ENCODE measurements at regions not wholly inside any gene's neighbourhood (a gene's known extent, or its start where the extent isn't known, plus 50 kb on each side); places are given as distances from the start of the nearest gene placed in this dataset.
A peak's percentile ranks its signal among the peaks of the same experiment; 100 is the strongest.
"Not testable (repeated sequence)": the region's sequence is repeated elsewhere in the genome, so short reads cannot be mapped to it uniquely, and the experiment has no call there.

DNA sequence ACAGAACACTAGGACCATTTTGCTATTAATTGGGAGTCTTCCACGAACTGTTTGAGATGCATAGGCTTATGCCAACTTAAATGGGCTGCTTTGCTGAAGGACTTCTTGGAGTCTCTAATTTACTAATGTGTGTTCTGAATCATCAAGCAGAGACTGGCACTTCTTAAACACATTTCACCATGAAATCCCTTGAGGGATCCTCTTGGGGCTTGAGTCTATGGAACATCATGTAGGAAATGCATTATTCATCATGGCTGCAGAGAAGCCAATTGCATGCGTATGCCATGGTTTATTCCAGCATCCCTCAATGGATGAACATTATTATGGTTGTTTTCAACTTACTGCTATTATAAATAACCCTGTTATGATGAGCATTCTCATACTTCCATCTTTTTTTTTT lies 73.4 kb downstream of the FGD2 start:
- DNase-seq (ENCODE audit: low read depth in 2 of 2) = no peak

DNA sequence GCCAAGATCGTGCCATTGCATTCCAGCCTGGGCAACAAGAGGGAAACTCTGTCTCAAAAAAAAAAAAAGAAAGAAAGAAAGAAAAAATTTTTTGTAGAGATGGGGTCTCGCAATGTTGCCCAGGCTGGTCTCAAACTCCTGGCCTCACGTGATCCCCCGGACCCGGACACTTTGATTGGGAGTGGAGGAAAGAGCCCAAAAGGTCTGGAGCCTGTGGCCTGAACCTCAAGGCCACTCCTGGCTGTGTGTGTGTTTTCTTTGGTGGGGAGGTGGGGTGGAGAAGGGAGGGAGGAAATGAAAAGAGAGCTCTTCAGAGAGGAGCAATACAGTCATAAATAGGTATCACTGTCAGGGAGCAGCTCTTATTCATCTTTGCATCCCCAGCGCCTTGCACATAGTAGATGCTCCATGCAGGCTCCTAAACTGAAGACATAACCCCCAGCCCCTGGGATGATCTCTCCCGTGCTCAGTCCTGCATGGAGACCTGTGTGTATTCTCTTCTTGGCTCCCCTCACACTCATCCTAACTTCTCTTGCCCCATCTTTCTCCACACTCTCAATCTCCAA lies 75.7 kb downstream of the FGD2 start:
- DNase-seq (ENCODE audit: low read depth in 2 of 2) = no peak

DNA sequence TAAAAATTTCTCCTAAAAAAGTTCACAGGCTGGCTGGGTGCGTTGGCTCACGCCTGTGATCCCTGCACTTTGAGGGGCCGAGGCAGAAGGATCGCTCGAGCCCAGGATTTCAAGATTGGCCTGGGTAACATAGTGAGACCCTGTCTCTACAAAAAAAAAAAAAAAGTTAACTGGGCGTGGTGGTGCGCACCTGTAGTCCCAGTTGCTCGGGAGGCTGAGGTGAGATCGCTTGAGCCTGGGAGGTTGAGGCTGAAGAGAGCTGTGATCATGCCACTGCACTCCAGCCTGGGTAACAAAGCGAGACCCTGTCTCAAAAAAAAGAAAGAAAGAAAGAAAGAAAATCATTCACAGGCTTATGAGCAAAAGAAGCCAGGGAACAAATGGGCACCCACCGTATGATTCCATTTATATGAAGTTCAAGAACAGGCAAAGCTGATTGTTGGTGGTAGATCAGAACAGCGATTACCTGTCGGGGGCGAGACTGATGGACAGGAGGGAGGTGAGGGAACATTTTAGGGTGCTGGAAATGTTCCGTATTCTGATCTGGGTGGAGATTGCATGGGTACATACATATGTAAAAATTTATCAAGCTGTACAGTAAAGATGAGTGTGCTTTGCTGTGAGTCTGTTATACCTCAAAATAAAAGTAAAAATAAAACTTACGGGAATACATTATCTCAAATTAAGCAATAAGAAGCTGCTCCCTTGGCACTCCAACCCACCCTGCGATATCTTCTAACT lies 77.1 kb downstream of the FGD2 start:
- no peak for DNase-seq (ENCODE audit: low read depth in 2 of 2)

DNA sequence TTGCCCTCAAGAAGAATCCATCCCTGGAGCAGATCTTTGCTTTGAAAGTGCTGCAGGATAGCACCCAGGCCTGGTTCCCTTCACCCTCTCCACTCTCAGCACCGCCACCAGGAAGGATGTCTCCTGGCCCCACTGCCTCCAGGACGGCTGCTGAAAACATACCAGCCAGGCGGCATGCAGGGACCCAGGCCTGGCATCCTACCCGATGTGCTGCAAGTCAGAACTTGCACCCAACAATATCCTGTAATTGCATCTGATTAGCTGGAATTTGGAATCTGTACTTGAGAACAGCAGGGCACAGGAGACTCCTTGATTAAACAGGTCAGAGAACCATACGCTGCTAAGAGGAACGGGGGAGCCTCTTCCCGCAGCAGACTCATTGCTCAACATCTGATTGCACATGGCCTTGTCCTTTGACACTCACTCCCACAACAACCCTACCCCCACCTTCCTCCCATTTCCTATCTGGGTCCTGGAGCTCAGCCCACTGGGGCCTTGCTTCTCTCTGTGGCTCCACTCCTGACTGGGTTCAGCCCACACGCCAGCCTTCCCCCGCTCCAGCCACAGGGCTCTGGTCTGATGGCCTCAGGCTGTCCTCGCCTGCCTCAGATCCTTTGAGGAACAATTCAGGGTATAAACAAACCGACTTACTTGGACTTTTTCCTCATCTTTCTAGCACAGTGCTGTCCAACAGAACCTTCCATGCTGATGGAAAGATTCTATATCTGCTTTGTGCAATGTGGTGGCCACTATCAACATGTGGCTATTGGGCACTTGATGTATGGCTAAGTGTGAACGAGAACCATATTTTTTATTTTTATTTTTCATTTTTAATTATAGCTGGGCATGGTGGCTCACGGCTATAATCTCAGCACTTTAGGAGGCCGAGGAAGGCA lies 78.0 kb downstream of the FGD2 start:
- no peak for DNase-seq (ENCODE audit: low read depth in 2 of 2)

DNA sequence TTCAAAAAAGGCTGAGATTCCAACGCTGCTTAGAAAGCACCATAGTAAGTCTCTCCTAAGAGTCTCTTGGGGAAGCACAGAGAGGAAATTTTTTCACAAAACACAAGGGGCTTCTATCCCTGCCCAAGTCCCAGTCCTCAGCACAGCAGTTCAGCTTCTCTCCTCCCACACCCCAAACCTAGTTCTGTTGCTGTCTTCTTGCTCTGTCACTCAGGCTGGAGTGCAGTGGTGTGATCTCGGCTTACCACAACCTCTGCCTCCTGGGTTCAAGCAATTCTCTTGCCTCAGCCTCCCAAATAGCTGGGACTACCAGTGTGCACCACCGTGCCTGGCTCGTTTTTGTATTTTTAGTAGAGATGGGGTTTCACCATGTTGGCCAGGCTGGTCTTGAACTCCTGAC lies 79.2 kb downstream of the FGD2 start:
- DNase-seq (ENCODE audit: low read depth in 2 of 2) = not testable (repeated sequence)

DNA sequence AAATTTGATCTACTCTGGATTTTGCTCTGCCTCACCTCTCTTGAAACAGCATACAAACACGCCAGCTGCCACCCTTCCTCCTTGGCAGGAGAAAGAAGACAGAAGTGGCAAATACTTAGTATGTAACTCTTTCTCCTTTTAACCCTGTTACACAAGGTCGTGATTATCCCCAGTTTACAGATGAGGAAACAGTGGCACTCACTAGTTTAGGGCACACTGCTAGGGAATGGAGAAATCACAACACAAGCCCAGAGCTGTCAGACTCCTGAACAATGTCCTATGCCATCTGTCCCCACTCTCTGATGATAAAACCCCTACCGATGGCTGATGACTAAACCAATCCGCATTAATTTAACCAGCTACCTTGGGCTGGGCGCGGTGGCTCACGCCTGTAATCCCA lies 79.7 kb downstream of the FGD2 start:
- DNase-seq (ENCODE audit: low read depth in 2 of 2) = no peak

DNA sequence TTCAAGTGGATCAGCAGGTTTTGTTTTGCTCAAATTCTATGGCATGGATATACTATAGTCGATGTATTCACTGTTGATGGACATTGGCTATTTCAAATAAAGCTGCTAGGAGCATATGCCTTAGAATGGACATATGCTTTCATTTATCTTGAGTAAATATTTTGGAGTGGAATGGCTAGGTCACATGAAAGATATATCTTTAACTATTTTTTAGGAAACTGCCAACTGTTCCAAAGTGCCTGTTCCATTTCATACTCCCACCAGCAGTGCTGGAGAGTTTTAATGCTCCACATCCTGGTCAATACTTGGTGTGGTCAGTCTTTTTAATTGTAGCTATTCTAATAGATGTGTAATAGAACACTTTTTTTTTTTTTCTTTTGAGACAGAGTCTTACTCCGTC lies 81.1 kb upstream of the PIM1 start:
- no peak for DNase-seq (ENCODE audit: low read depth in 2 of 2)

DNA sequence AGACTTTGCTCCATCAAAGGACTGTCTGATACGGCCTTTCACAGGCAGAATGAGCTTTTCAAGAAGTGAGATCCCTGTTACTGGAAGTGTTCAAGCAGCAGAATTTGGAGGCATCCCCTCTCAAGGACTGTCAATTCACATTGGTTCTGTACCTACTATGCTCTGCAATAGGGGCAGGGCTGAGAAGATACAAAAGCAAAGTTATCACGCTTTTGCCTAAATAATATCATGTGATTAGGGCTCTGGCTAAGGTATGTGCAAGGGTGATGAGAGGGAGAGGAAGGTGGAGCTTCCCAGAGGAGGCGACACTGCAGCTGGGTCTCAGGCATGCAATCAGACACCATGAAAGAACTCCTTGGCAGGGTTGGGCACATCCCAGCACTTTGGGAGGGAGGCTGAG lies 80.2 kb upstream of the PIM1 start:
- no peak for DNase-seq (ENCODE audit: low read depth in 2 of 2)

DNA sequence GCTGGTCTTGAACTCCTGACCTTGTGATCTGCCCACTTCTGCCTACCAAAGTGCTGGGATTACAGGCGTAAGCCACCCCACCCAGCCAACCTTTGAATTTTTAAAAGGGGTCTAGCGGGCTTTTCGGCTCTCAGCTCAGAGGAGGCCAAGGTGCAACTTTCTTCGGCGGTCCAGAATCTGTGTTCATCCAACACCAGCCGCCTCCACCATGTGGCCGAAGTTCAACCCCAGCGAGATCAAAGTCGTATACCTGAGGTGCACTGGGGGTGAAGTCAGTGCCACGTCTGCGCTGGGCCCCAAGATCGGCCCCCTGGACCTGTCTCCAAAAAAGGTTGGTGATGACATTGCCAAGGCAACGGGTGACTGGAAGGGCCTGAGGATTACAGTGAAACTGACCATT lies 78.8 kb upstream of the PIM1 start:
- not testable (repeated sequence) for DNase-seq (ENCODE audit: low read depth in 2 of 2)

DNA sequence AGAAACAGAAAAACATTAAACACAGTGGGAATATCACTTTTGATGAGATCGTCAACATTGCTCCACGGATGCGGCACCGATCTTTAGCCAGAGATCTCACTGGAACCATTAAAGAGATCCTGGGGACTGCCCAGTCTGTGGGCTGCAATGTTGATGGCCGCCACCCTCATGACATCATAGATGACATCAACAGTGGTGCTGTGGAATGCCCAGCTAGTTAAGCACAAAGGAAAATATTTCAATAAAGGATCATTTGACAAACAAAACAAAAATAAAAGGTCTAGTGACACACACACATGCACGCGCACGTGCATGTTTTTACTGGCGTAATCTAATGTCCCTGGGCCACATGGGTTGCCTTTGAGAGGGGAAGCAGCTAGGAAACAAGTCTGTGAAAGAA lies 78.4 kb upstream of the PIM1 start:
- not testable (repeated sequence) for DNase-seq (ENCODE audit: low read depth in 2 of 2)

DNA sequence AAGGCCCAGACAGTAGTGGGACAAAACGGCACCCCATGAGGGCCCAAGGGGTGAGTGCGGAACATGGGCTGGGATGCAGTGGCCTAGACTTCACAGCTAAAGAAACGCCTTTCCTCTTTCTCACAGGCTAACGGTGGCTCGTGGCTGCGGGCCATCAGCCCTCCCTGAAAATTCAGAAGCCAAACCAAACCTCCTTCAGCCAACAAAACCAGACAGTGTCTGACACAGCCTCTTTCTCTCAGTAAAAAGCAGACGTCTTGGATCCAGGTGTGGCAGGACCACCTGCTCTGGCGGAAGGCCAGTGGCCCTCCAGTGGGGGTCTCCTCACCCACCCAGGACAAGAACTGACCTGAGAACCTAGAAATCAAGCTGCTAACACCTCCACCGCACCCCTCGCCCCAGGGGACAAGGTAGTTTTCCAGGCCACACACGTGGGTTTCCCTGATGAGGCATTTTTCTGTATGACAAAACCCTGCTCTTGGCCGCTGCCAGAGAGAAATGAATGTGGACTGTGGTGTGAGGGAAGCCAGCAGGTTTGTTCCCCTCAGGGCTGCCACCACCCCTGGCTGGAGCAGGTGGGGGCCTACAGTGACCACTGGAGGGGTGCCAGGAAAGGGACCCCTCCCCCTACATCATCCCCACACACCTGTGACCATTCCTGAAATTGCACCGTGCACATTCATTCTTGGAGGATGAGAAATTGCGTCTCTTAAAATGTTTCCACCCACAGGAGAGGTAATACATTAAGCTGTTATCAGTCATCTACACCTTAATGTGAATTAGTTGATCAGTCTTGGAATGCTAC lies 76.8 kb upstream of the PIM1 start:
- DNase-seq (ENCODE audit: low read depth in 2 of 2) = no peak

DNA sequence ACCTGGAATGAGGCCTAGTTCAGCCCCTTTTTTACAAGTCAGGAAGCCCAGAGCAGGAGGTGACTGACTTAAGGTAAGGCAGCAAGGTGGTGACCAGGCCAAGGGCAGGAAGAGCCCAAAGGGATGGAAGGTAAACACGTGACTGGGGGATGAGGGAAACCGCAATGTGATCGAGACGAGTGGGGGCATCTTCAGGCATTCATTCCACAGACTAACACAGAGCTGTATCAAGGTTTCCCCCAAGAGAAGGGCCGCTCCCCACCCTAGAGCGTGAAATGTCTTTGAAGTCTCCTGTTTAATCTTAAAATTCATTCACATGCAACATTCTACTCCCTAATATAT lies 76.3 kb upstream of the PIM1 start:
- DNase-seq (ENCODE audit: low read depth in 2 of 2) = no peak

DNA sequence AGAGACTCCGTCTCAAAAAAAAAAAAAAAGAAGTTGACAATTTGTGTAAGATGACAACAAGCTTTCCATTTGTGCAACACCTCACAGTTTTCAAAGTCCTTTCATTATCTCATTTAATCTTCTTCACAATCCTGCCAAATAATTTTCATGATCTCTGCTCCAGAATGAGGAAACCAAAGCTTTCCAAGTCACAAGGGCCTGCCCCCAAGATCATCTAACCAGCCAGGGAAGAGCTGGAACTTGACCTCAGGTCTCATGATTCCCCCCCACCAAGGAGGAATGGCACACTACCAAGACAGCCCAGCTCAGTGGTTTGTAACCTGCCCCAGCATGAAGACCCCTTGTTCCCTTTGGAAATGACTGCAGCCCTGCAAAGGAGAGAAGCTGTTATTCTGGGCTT lies 74.0 kb upstream of the PIM1 start:
- DNase-seq (ENCODE audit: low read depth in 2 of 2) = no peak

DNA sequence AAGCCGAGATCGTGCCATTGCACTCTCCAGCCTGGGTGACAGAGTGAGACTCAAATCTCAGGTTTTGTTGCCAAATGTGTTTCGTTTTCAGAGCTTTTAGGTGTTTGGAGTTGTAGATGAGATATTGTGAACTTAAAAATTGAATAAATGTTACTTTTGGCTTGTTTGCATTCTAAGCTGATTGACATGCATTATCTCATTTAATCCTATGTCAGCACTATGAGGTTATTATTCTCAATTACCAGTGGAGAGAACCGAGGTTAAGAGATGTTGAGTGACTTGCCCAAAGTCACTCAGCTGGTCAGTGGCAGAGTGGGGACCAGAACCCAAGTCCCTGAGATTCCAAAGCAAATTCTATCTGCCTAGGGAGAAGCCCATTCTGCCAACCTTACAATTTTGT lies 72.6 kb upstream of the PIM1 start:
- no peak for DNase-seq (ENCODE audit: low read depth in 2 of 2)

DNA sequence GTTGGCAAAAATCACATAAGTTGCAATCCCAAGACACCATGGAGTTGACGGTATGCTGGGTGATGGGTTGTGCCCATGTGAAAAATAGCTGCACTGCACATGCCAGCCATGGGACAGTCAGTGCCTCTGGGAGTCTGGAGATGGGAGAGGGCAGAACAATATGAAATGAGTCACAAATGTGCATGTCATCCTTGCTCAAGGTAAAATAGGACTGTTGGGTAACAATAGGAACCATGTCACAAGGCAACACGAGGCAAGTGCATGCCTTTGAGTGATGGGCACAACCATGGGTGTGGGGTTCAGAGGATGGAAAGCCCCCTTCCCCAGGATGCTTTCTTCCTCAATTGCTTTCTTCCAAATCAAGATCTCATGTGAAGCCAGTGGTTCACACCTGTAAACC lies 70.5 kb upstream of the PIM1 start:
- no peak for DNase-seq (ENCODE audit: low read depth in 2 of 2)

DNA sequence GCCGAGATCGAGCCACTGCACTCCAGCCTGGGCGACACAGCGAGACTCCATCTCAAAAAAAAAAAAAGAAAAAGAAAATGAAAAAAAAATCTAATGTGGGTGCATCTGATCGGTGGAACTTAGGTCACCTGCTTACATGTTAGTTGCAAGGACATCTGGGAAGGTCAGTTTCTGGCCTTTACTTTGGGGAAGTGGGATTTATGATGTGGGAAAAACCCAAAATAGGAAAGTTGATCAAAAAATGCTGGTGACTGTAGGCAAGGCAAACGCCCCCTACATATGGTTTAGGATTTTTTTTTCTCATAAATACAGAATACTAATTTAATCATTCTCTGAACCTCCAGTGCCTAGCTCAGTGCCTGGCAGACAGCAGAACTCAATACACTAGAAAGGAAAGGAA lies 69.2 kb upstream of the PIM1 start:
- no peak for DNase-seq (ENCODE audit: low read depth in 2 of 2)

DNA sequence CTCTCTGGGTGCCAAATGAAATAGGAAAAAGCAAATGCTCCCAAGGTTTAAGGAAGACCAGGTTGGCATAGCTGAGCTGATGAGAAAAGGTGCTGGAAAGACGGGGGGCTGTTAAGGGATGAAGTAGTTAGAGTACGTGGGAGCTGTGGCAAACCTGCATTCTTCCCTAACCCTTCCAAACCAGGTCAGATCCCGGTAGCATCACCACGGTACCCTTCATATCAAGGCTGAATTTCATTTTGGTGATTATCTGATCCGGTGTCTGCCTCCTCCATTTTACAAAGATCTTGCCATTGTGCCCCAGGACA lies 68.0 kb upstream of the PIM1 start:
- DNase-seq (ENCODE audit: low read depth in 2 of 2) = no peak

DNA sequence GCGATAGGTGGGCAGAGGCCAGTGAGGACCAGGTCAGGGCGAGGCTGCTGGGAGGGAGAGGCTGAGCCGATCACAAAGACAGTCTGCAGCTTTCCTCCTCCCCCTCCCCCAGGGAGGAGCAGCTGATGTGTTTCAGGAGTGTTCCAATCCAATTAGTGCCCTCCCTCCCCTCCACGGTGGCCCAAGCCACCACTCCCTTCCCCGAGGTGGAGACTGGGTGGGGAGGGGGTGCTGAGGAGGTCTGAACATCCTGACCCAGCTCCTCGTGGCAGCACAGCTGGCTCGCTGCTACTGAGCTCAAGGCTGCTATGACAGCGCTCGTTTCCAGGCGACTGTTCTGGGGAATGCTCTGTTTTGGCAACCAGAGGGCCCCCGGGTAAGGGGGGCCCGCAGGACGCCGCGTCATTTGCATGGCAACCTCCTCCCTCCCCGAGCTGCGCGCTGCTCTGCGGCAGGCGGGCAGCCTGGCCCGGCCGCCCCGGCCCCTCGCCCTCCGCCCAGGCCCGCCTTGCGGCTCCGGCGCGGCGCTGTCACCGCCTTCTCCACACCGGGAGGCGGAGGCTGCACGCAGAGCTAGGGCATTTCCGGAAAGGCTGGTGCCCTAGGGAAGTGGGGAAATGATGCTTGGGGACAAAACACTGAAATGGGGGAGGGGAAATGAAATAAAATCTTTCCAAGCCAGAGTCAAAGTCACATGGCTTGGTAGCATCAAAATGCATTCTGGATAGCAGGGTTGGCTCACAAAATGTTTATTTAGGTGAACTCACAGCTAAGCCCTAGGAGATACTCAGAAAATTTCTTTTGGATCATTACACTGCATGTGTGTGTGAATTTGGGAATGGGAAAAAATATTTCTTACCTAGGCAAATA lies 67.4 kb upstream of the PIM1 start:
- DNase-seq (ENCODE audit: low read depth in 2 of 2) = peak; percentile 34 to 46

DNA sequence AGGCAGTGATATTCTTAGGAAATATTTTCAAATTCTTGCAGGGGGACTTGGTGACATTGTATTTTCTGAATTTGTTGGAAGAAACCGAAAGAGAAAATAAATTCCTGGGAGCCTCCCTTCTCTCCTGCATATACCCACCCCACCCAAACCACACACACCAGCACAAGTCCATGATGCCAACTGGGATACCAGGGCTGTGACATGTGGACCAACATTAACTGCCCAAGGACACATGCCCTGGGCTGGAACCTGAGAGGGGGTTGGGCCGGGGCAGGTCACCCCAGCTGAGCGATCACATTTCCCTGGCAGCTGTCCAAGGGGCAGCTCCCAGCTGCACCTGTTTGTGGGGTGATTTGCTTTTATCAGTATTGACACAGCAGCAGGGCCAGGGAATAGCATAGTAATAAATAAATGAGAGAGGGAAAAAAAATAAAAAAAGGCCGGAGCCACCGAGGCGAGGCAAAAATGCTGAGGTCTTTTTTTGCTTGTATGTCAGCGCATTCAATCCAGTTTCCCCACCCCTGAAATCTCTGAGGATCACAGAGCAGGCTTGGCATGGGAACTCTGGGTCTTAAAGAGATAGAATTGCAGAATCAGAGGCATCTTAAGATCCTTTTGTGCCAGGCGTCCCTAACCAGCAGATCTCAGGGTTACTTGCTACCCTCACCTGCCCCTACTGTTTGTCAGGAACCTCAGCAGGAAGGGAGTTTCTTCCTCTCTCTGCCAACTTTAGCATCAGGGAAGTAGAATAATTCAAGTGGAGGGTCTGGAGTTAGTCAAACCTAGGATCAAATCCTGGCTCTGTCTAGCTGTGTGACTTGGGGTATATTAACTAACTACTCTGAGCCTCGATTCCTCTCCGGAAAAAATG lies 66.5 kb upstream of the PIM1 start:
- no peak for DNase-seq (ENCODE audit: low read depth in 2 of 2)

DNA sequence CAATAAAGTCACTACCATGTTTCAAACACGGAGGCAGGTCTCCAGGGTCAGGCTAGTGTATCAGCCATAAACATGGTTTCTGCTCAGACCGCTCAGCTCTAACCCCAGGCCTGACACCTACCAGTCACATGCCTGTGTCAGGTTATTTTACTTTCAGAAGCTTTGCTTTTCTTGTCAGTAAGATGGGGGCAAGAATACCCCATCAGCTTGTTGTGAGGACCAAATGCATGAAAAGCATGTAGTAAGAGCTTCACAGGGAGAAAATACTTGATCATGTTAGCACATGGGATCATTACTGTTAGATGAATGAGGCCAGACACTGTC lies 65.2 kb upstream of the PIM1 start:
- no peak for DNase-seq (ENCODE audit: low read depth in 2 of 2)

Data from stimulated activated CD4-positive, alpha-beta T cell treated with anti-CD3 and anti-CD28 coated beads, Interleukin-1b, Interleukin-23, amount 100 ng/mL, for 4 hours (primary cell).